GM21576 (cell line): ENCODE measurements at regions not wholly inside any gene's neighbourhood (a gene's known extent, or its start where the extent isn't known, plus 50 kb on each side); places are given as distances from the start of the nearest gene placed in this dataset.

Source experiments
- ATAC-seq: cut with Tn5 transposase; IDR thresholded peaks from one replicate; pipeline ENCODE4 v1.9.1; 2021; ENCODE audit warnings: mild to moderate bottlenecking, moderate library complexity; ENCODE audit not compliant: unreplicated experiment

- no peak for ATAC-seq
These were observed 241.2 kb downstream of the PTBP2 start for GRCh38 chr1:96962751-96963211.

DNA sequence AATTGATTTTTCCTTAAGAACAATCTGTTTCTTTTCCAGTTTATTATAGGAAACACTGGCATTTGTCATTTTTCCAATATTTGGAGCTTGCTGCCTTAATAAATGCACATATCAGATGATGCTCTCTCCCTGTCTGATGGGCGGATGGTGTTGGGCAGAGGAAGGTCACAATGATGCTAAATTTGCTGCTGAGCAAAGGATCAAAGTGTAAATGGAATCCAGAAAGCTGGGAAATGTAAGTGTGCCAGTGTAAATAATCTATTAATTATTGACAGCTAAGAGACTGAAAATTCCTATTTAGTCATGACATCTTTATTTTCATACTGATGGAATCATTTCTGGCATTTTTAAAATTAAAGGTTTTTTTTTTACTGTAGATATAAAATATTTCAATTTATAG is 243.2 kb downstream of the PTBP2 start:
- no peak for ATAC-seq

GRCh38 chr1:96966536-96967138 is 245.1 kb downstream of the PTBP2 start:
- peak; percentile 90 for ATAC-seq

DNA sequence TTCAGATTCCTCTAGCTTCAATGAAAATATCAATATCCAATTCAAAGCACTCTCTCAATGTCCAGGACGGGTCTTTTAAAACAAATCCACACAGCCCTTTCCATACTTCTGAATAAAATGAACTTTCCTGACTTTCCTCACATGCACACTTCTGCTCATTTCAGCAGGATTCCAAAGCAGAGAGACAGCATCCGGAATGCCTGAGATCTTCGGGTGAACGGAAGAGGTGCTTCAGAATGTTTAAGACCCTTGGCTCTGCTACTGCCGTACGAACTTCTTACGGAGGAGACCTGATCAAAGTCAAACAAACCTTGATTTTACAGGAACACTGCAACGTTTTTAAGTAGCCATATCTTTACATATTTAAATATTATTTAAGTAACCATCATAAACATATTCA is 245.7 kb downstream of the PTBP2 start:
- ATAC-seq, result no peak

GRCh38 chr1:96968541-96968940 is 247.0 kb downstream of the PTBP2 start:
- no peak for ATAC-seq

- no peak for ATAC-seq
These were observed 247.4 kb downstream of the PTBP2 start for GRCh38 chr1:96968983-96969382.

GRCh38 chr1:96969656-96970163 is 248.1 kb downstream of the PTBP2 start:
- no peak for ATAC-seq

GRCh38 chr1:96971439-96971838 is 249.9 kb downstream of the PTBP2 start:
- ATAC-seq, result no peak

DNA sequence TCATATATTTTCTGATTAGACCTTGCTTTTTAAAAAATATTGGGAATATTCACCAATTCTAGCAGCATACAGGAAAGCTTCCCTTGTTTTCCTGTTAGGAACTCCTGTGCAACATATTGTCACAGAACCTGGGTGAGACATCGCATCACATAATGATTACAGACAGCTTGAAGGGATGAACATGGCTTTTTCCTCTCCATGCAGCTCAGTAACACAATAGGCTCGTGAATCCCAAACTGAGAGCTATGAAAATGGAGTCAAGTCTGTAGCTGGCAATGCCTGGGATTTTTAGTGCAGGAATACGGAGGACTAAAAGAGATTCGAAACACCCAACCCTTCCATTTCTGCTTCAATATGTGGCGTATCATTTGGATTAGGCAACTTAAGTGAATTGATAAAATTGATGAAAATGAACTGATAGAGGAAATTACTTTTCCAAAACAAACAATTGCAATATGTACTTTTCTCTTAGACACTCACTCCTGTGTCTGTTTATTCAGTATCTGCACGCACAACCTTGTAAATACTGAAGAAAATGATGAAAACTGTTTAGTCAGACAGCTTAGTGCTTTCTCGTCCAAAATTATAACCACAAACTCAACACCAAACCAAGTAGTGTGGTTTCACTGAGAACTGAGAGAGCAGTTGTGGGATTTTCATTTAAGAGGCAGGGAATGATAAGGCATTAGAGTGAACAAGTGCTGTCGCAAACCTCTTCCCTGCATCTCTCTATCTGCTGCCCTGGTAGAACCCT is 250.4 kb downstream of the PTBP2 start:
- no peak for ATAC-seq

GRCh38 chr1:96973605-96974004 is 252.0 kb downstream of the PTBP2 start:
- ATAC-seq, result no peak

GRCh38 chr1:96978444-96978843 is 256.9 kb downstream of the PTBP2 start:
- no peak for ATAC-seq

- ATAC-seq, result no peak
These were observed 257.3 kb downstream of the PTBP2 start for GRCh38 chr1:96978901-96979300.

GRCh38 chr1:96979304-96980268 is 258.0 kb downstream of the PTBP2 start:
- ATAC-seq, result no peak

- ATAC-seq, result no peak
These were observed 258.9 kb downstream of the PTBP2 start for GRCh38 chr1:96980448-96980847.

DNA sequence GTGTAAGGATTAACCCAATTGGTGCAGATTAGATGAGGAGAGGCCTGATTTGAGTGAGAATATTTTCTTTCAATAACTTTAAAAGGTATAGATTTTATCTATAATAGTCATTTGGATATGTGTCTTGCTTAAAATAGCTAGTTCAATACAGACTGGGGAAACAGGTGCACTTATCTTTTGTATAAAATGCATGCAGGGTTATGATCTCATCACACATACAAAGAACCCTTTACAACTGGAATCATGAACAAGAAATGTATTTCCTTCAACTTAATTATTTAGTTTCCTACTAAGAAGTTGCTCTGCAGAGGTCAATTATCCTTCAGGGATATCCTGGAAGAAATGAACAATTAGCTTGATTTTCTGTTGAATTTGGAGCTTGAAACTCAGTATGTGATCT is 259.6 kb downstream of the PTBP2 start:
- no peak for ATAC-seq

DNA sequence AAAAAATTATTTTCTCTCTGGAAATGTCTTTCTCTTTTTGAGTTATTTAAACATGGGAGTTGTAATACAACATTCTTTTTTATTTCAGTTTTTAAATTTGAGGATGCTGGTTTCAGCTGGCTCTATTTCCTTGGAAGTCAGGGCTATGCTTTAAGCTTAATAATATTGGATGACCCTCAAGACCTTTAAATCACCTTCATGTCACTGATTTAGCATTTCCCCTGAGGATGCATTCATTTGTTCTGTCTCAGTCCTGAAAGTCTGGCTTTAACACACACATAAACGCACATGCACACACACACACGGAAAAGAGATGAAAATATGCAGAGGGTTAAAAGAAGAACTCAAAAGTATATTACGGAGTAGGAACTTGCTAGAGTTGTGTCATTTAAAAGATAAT is 260.5 kb downstream of the PTBP2 start:
- ATAC-seq, result no peak

DNA sequence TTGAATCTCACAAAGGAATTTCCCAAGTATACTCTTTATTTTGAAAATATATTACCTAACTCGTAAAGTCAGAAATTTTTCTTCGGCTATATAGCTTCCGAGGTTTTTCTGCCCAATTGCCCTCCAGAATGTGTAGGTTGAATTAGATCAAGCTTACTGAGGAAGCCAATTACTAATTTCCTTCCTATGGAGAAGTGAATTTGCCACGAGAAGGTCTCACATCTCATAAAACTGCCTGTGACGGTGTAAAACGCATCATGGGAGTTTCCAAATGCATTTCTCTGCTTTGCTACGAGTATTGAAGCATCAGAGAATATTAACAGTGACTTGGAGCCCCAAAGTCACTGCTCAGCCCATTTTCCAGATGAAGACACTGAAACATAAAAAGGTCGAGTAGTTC is 262.3 kb downstream of the PTBP2 start:
- ATAC-seq, result no peak

GRCh38 chr1:96987186-96987703 is 265.7 kb downstream of the PTBP2 start:
- no peak for ATAC-seq

GRCh38 chr1:96989302-96989701 is 267.7 kb downstream of the PTBP2 start:
- ATAC-seq, result no peak

- no peak for ATAC-seq
These were observed 268.6 kb downstream of the PTBP2 start for GRCh38 chr1:96990136-96990535.

- no peak for ATAC-seq
These were observed 269.7 kb downstream of the PTBP2 start for GRCh38 chr1:96991261-96991660.
